Psoas muscle (tissue), 7 donors: ENCODE measurements at regions not wholly inside any gene's neighbourhood (a gene's known extent, or its start where the extent isn't known, plus 50 kb on each side); places are given as distances from the start of the nearest gene placed in this dataset.

Experiments used
- ATAC-seq, 4 donors: fragments of 200-7000 bp; cut with Tn5 transposase; one replicate each; pipeline ENCODE4 v1.9.1; 2020; ENCODE audit warnings: moderate library complexity in 3 of 4, mild to moderate bottlenecking in 2 of 4
- DNase-seq, 2 donors: peaks; one replicate each; pipeline ENCODE4 v3.0.0-alpha.2; 2020
- H3K27ac ChIP-seq: fragments of 200-600 bp; one replicate; pipeline ENCODE4 v1.8.0; 2022
- H3K27me3 ChIP-seq, 3 donors: fragments of 200-600 bp in 1 of 3; one replicate each; pipeline versions ENCODE4 v1.6.1 to v1.8.0; 2013 to 2022; ENCODE audit warnings: low read length in 2 of 3, mild to moderate bottlenecking in 2 of 3, moderate library complexity in 1 of 3; ENCODE audit not compliant: insufficient read depth in 3 of 3
- H3K36me3 ChIP-seq, 2 donors: fragments of 200-600 bp in 1 of 2; one replicate each; pipeline versions ENCODE4 v1.6.1 to v1.8.0; 2013 to 2022; ENCODE audit warnings: low read depth in 1 of 2, mild to moderate bottlenecking in 1 of 2, moderate library complexity in 1 of 2; ENCODE audit not compliant: insufficient read depth in 1 of 2
- H3K4me1 ChIP-seq: fragments of 200-600 bp; one replicate; pipeline ENCODE4 v1.8.0; 2022
- H3K4me3 ChIP-seq: fragments of 200-600 bp; one replicate; pipeline ENCODE4 v1.8.0; 2022; ENCODE audit warnings: mild to moderate bottlenecking
- H3K9me3 ChIP-seq: fragments of 200-600 bp; one replicate; pipeline ENCODE4 v1.8.0; 2022
- CTCF ChIP-seq: fragments of 200-600 bp; IDR thresholded peaks from one replicate; pipeline ENCODE4 v1.8.0; 2022; ENCODE audit warnings: antibody characterized with exemption
- WGBS, 3 donors: extraction: QIAGEN DNeasy Blood & Tissue Kit; methylation state at CpG; one replicate each; pipeline versions ENCODE4 v1.1.6 to v1.1.7; 2013; 5-methylcytosine and 5-hydroxymethylcytosine counted together
- intact Hi-C, 2 donors: fragments of 100-400 bp; cut with DNase I; formaldehyde crosslinking; loops; one replicate each; pipeline versions ENCODE4 v1.11.0 to v1.14.2; 2022
- donor health status: healthy with polysubstance abuse.
- donor health status: DM: no; HTN: no; CAD: no; lungs with moderate emphysema.
- donor health status: Bipolar disorder and iron deficiency.
- donor health status: healthy.
- donor health status: DM: yes; HTN: yes; CAD: no.
- donor health status: DM: no; HTN: no; CAD: no.
- donor health status: DM: yes; HTN: yes; CAD: no.

GRCh38 chr1:30631700-30632099 is 91.7 kb downstream of the MATN1 start:
- no peak overlapping the region for H3K4me3 ChIP-seq
- peaks cover 9% of the 10 kb centered on the region for H3K9me3 ChIP-seq
- H3K27ac ChIP-seq = no peak overlapping the region
- H3K27me3 ChIP-seq = peaks cover 0 to 4% (median 0%) of the 10 kb centered on the region in 3 donors
- no peak for DNase-seq
- H3K36me3 ChIP-seq = no peaks in the 10 kb centered on the region
- 89 to 99% (median 92%) methylated on average over 2 of the region's 2 CpGs for WGBS, 3 donors
- intact Hi-C loops = no loop called here
- H3K4me1 ChIP-seq = no peaks in the 10 kb centered on the region
- ATAC-seq = no peak
- TF ChIP-seq CTCF = no peak

GRCh38 chr1:30629501-30629900 is 93.9 kb downstream of the MATN1 start:
- ATAC-seq (no peak), DNase-seq (no peak)
- no peaks in the 10 kb centered on the region for H3K4me1 ChIP-seq
- TF ChIP-seq CTCF = no peak
- peaks cover 0 to 4% (median 0%) of the 10 kb centered on the region in 3 donors for H3K27me3 ChIP-seq
- WGBS, 3 donors = 64 to 66% (median 65%) methylated on average over 5 of the region's 5 CpGs
- intact Hi-C loops = no loop called here
- no peak overlapping the region for H3K4me3 ChIP-seq
- no peaks in the 10 kb centered on the region for H3K36me3 ChIP-seq
- no peak overlapping the region for H3K27ac ChIP-seq
- peaks cover 9% of the 10 kb centered on the region for H3K9me3 ChIP-seq

- H3K4me3 ChIP-seq = no peak overlapping the region
- TF ChIP-seq CTCF = no peak
- intact Hi-C loops = no loop called here
- H3K4me1 ChIP-seq = no peaks in the 10 kb centered on the region
- 24 to 47% (median 34%) methylated on average over 2 of the region's 2 CpGs for WGBS, 3 donors
- H3K36me3 ChIP-seq = no peaks in the 10 kb centered on the region
- no peak for DNase-seq
- H3K9me3 ChIP-seq = peaks cover 18% of the 10 kb centered on the region
- no peak for ATAC-seq
- H3K27me3 ChIP-seq = peaks cover 0 to 4% (median 0%) of the 10 kb centered on the region in 3 donors
- H3K27ac ChIP-seq = no peak overlapping the region
Observed at GRCh38 chr1:30627994-30628393, 95.4 kb downstream of the MATN1 start.

DNA sequence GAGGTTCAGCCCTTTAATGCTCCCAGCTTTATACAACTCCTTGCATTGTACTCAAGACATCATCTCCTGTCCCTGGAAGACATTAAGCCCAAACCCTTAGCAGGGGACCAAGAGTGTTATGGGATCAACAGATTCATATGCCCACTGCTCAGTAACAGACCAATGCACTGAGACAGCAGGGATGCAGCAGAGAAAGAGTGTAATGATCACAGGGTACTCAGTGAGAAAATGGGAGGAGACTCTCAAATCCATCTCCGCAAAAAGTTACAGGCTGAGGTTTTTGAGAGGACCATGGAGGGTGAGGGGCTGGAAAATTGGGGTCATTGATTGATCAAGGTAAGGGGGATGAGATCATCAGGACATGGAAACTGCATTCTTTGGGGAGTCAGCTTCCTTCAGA is 96.2 kb downstream of the MATN1 start:
- WGBS, 3 donors = 75 to 95% (median 84%) methylated on average over 1 of the region's 1 CpG
- no peak for TF ChIP-seq CTCF
- peaks cover 0 to 4% (median 0%) of the 10 kb centered on the region in 3 donors for H3K27me3 ChIP-seq
- H3K4me1 ChIP-seq = no peaks in the 10 kb centered on the region
- no peak overlapping the region for H3K27ac ChIP-seq
- no peak overlapping the region for H3K4me3 ChIP-seq
- no peaks in the 10 kb centered on the region for H3K36me3 ChIP-seq
- no peak for ATAC-seq
- H3K9me3 ChIP-seq = peaks cover 18% of the 10 kb centered on the region
- DNase-seq = no peak
- intact Hi-C loops = no loop called here

- Histone ChIP-seq H3K36me3 (no peaks in the 10 kb centered on the region), H3K9me3 (peaks cover 18% of the 10 kb centered on the region), H3K27ac (no peak overlapping the region), H3K27me3 (peaks cover 0 to 4% (median 0%) of the 10 kb centered on the region in 3 donors), H3K4me3 (no peak overlapping the region), H3K4me1 (no peaks in the 10 kb centered on the region)
- no peak for TF ChIP-seq CTCF
- DNase-seq (no peak), ATAC-seq (no peak)
- 96 to 100% (median 97%) methylated on average over 1 of the region's 1 CpG for WGBS, 3 donors
- intact Hi-C loops = no loop called here
Observed at GRCh38 chr1:30623431-30623830, 100.0 kb downstream of the MATN1 start.
